Neural progenitor cell (in vitro differentiated cells): ENCODE measurements at regions not wholly inside any gene's neighbourhood (a gene's known extent, or its start where the extent isn't known, plus 50 kb on each side); places are given as distances from the start of the nearest gene placed in this dataset.

Experiments used
- CTCF ChIP-seq: fragments of 200-600 bp; sonication (generic); IDR thresholded peaks from 2 replicates; pipeline ENCODE4 v1.5.1; 2017; ENCODE audit warnings: antibody characterized with exemption, mild to moderate bottlenecking
- EZH2 ChIP-seq: fragments of 200-600 bp; sonication (generic); IDR thresholded peaks from 2 replicates; pipeline ENCODE4 v1.6.1; 2017; ENCODE audit warnings: antibody characterized with exemption, mild to moderate bottlenecking, moderate library complexity
- EZH2phosphoT487 ChIP-seq: fragments of 200-600 bp; sonication (generic); IDR thresholded peaks from 2 replicates; pipeline ENCODE4 v1.6.1; 2017; ENCODE audit warnings: antibody characterized with exemption

- no peak for TF ChIP-seq CTCF
- no peak for TF ChIP-seq EZH2
- TF ChIP-seq EZH2phosphoT487 = no peak
Observed at GRCh38 chr21:24910591-24910990, 696.7 kb downstream of the MRPL39 start.
